CD14-positive monocyte (primary cell): ENCODE measurements at regions not wholly inside any gene's neighbourhood (a gene's known extent, or its start where the extent isn't known, plus 50 kb on each side); places are given as distances from the start of the nearest gene placed in this dataset.

Experiments
- DNase-seq, 3 donors: peaks; one replicate each; pipeline ENCODE4 v3.0.0-alpha.2; 2011 to 2022
- H2AFZ ChIP-seq: 2 replicates; pipeline ENCODE4 v1.6.0; 2012; ENCODE audit warnings: mild to moderate bottlenecking, low read depth, low read length, inconsistent platforms; ENCODE audit not compliant: insufficient read depth, poor library complexity, severe bottlenecking
- H3K27ac ChIP-seq, 2 donors: 1 replicate in 1 of 2; 2 replicates in 1 of 2; pipeline ENCODE4 v1.5.1; 2012 to 2013; ENCODE audit warnings: low read length in 2 of 2, control low read depth in 1 of 2, inconsistent platforms in 1 of 2, low read depth in 1 of 2, mild to moderate bottlenecking in 1 of 2
- H3K27me3 ChIP-seq, 2 donors: one replicate each; pipeline versions ENCODE4 v1.6.0 to v1.6.1; 2011 to 2013; ENCODE audit warnings: low read length in 2 of 2; ENCODE audit not compliant: control insufficient read depth in 2 of 2, insufficient read depth in 2 of 2
- H3K36me3 ChIP-seq, 2 donors: replicated peaks in 1 of 2; 1 replicate in 1 of 2; 2 replicates in 1 of 2; pipeline versions ENCODE4 v1.5.1 to v1.6.1; 2012 to 2013; ENCODE audit warnings: low read length in 2 of 2, control low read depth in 1 of 2, inconsistent platforms in 1 of 2, mild to moderate bottlenecking in 1 of 2; ENCODE audit not compliant: insufficient read depth in 2 of 2, control insufficient read depth in 1 of 2
- H3K4me1 ChIP-seq, 2 donors: 1 replicate in 1 of 2; 2 replicates in 1 of 2; pipeline versions ENCODE4 v1.5.1 to v1.6.1; 2012 to 2013; ENCODE audit warnings: low read length in 2 of 2, control low read depth in 1 of 2, inconsistent platforms in 1 of 2, mild to moderate bottlenecking in 1 of 2, moderate library complexity in 1 of 2; ENCODE audit not compliant: insufficient read depth in 2 of 2, control insufficient read depth in 1 of 2
- H3K4me2 ChIP-seq: replicated peaks from 2 replicates; pipeline ENCODE3; 2012; ENCODE audit warnings: low read length, moderate library complexity, mild to moderate bottlenecking; ENCODE audit not compliant: poor library complexity, severe bottlenecking; ENCODE audit errors: extremely low read depth
- H3K4me3 ChIP-seq, 3 experiments: fragments of 200-600 bp in 1 of 3; sonication (generic) in 1 of 3; replicated peaks in 1 of 3; 1 replicate in 2 of 3; 2 replicates in 1 of 3; pipeline ENCODE4 v1.5.1; 2011 to 2013; ENCODE audit warnings: low read length in 3 of 3, mild to moderate bottlenecking in 3 of 3, control low read depth in 2 of 3, low read depth in 2 of 3, inconsistent platforms in 1 of 3, moderate library complexity in 1 of 3
- H3K79me2 ChIP-seq: 2 replicates; pipeline ENCODE4 v1.6.0; 2012; ENCODE audit warnings: mild to moderate bottlenecking, control low read depth, inconsistent platforms, low read length, moderate library complexity; ENCODE audit not compliant: insufficient read depth
- H3K9ac ChIP-seq: 2 replicates; pipeline ENCODE4 v1.6.0; 2017; ENCODE audit warnings: low read length, mild to moderate bottlenecking; ENCODE audit not compliant: insufficient read depth, poor library complexity, severe bottlenecking
- H3K9me3 ChIP-seq, 2 donors: replicated peaks in 1 of 2; 1 replicate in 1 of 2; 2 replicates in 1 of 2; pipeline versions ENCODE4 v1.5.1 to v1.6.1; 2012 to 2013; ENCODE audit warnings: low read length in 2 of 2, control low read depth in 1 of 2; ENCODE audit not compliant: control insufficient read depth in 1 of 2, insufficient read depth in 1 of 2
- H4K20me1 ChIP-seq: 2 replicates; pipeline ENCODE4 v1.6.0; 2012; ENCODE audit warnings: mild to moderate bottlenecking, low read length, control low read depth, moderate library complexity; ENCODE audit not compliant: insufficient read depth
- H3K27ac Mint-ChIP-seq, 7 donors: one replicate each; pipeline ENCODE4 v1.8.0; 2020; ENCODE audit warnings: mild to moderate bottlenecking in 7 of 7, mixed read lengths in 7 of 7, moderate library complexity in 6 of 7, inconsistent platforms in 2 of 7
- H3K27me3 Mint-ChIP-seq, 3 donors: one replicate each; pipeline ENCODE4 v1.8.0; 2021 to 2022; ENCODE audit warnings: low read depth in 3 of 3, mild to moderate bottlenecking in 3 of 3, mixed read lengths in 3 of 3, moderate library complexity in 3 of 3, inconsistent platforms in 1 of 3
- H3K36me3 Mint-ChIP-seq, 2 donors: one replicate each; pipeline ENCODE4 v1.8.0; 2020; ENCODE audit warnings: mixed read lengths in 2 of 2, inconsistent platforms in 1 of 2, mild to moderate bottlenecking in 1 of 2
- H3K4me1 Mint-ChIP-seq: one replicate; pipeline ENCODE4 v1.8.0; 2020; ENCODE audit warnings: mild to moderate bottlenecking, mixed read lengths
- H3K4me3 Mint-ChIP-seq, 2 donors: one replicate each; pipeline ENCODE4 v1.8.0; 2020; ENCODE audit warnings: mild to moderate bottlenecking in 2 of 2, mixed read lengths in 2 of 2, moderate library complexity in 1 of 2
- H3K9me3 Mint-ChIP-seq, 7 donors: one replicate each; pipeline ENCODE4 v1.8.0; 2020 to 2022; ENCODE audit warnings: mixed read lengths in 7 of 7, mild to moderate bottlenecking in 6 of 7, moderate library complexity in 6 of 7, inconsistent platforms in 2 of 7
- WGBS: methylation state at CpG from one replicate; pipeline ENCODE4 v1.1.5; 2013; ENCODE audit warnings: missing lambda C conversion rate; ENCODE audit not compliant: insufficient coverage; 5-methylcytosine and 5-hydroxymethylcytosine counted together
- intact Hi-C, 2 donors: fragments of 100-400 bp; cut with micrococcal nuclease; formaldehyde crosslinking; loops; one replicate each; pipeline versions ENCODE4 v1.15.0 to v1.15.1; 2023
- TF ChIP-seq, protein P1 (sequence below): fragments of 200-600 bp; IDR thresholded peaks from one replicate; pipeline ENCODE4 v1.8.0; 2022; ENCODE audit warnings: antibody characterized with exemption, mild to moderate bottlenecking

DNA sequence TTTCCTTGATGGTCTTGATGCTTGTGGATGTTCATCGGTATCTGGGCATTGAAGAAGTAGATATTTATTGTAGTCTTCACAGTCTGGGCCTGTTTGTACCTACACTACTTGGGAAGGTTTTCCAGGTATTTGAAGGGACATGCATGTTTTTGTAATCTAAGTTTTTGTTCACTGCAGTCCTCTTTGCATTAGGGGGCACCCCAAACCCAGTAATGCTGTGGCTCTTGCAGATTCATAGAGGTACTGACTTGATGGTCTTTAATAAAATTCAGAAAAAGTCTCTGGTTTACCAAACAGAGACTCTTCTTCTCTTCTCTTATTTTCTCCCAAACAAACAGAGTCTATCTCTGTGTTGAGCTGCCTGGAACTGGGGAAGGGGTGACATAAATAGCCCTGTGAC, 150.9 kb upstream of the SLC16A7 start:
- H4K20me1 ChIP-seq, result no peaks in the 10 kb centered on the region
- intact Hi-C loops, result no loop called here
- Mint-ChIP-seq H3K27ac (no peak overlapping the region), H3K9me3 (peaks cover 9 to 20% (median 17%) of the 10 kb centered on the region in 7 donors), H3K27me3 (peaks cover 0 to 2% (median 0%) of the 10 kb centered on the region in 3 donors), H3K4me3 (no peak overlapping the region), H3K36me3 (no peaks in the 10 kb centered on the region), H3K4me1 (no peaks in the 10 kb centered on the region)
- no peaks in the 10 kb centered on the region for H3K27me3 ChIP-seq
- H3K79me2 ChIP-seq, result no peaks in the 10 kb centered on the region
- peaks cover 6 to 13% of the 10 kb centered on the region in 2 donors for H3K9me3 ChIP-seq
- no peaks in the 10 kb centered on the region for H3K36me3 ChIP-seq
- no peak overlapping the region for H3K27ac ChIP-seq
- no peak overlapping the region for H3K4me3 ChIP-seq
- no peak for DNase-seq
- no peaks in the 10 kb centered on the region for H3K4me1 ChIP-seq
- no peak overlapping the region for H3K9ac ChIP-seq
- H2AFZ ChIP-seq, result no peak overlapping the region
- H3K4me2 ChIP-seq, result no peak overlapping the region
- no CpG with 5 or more reads among the region's 1 CpG for WGBS
- TF ChIP-seq, protein P1, sequence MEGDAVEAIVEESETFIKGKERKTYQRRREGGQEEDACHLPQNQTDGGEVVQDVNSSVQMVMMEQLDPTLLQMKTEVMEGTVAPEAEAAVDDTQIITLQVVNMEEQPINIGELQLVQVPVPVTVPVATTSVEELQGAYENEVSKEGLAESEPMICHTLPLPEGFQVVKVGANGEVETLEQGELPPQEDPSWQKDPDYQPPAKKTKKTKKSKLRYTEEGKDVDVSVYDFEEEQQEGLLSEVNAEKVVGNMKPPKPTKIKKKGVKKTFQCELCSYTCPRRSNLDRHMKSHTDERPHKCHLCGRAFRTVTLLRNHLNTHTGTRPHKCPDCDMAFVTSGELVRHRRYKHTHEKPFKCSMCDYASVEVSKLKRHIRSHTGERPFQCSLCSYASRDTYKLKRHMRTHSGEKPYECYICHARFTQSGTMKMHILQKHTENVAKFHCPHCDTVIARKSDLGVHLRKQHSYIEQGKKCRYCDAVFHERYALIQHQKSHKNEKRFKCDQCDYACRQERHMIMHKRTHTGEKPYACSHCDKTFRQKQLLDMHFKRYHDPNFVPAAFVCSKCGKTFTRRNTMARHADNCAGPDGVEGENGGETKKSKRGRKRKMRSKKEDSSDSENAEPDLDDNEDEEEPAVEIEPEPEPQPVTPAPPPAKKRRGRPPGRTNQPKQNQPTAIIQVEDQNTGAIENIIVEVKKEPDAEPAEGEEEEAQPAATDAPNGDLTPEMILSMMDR, result no peak

DNA sequence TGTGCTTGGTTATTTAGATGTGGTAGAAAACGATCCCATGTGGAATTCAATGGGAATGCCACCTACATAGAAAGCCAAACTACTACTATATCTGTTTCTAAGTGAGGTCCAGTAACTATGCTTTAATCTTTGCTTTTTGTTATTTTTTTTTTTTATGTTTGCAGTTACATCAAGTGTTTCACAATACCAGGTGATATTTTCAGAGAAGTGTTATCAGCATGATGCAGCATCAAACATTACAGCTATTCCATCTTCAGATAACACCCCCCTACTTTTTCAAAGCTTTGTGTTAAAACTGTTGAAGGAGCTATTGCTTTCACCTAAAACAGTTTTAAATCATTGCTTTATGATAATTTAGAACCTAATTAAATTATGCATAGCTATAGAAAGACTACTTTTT, 163.8 kb upstream of the SLC16A7 start:
- intact Hi-C loops, result no loop called here

More for the DNA sequence above, 163.8 kb upstream of the SLC16A7 start:
- H3K27me3 ChIP-seq, result no peaks in the 10 kb centered on the region
- Mint-ChIP-seq H3K4me1 (no peaks in the 10 kb centered on the region), H3K4me3 (no peak overlapping the region), H3K27ac (no peak overlapping the region), H3K36me3 (no peaks in the 10 kb centered on the region), H3K27me3 (peaks cover 0 to 1% (median 0%) of the 10 kb centered on the region in 3 donors), H3K9me3 (peaks cover 0 to 4% (median 0%) of the 10 kb centered on the region in 7 donors)
- no peaks in the 10 kb centered on the region for H3K36me3 ChIP-seq
- H2AFZ ChIP-seq, result no peak overlapping the region
- H3K4me2 ChIP-seq, result no peak overlapping the region
- WGBS, result no CpG with 5 or more reads among the region's 1 CpG
- H3K4me1 ChIP-seq, result no peaks in the 10 kb centered on the region
- no peak overlapping the region for H3K27ac ChIP-seq
- no peak for DNase-seq
- no peak overlapping the region for H3K9ac ChIP-seq
- H4K20me1 ChIP-seq, result no peaks in the 10 kb centered on the region
- TF ChIP-seq, protein P1, result no peak
- H3K9me3 ChIP-seq, result no peaks in the 10 kb centered on the region
- no peak overlapping the region for H3K4me3 ChIP-seq
- no peaks in the 10 kb centered on the region for H3K79me2 ChIP-seq
